GM19468 (cell line): ENCODE measurements at regions not wholly inside any gene's neighbourhood (a gene's known extent, or its start where the extent isn't known, plus 50 kb on each side); places are given as distances from the start of the nearest gene placed in this dataset.
"Not testable (repeated sequence)": the region's sequence is repeated elsewhere in the genome, so short reads cannot be mapped to it uniquely, and the experiment has no call there.

Experiments used
- ATAC-seq: cut with Tn5 transposase; IDR thresholded peaks from one replicate; pipeline ENCODE4 v1.9.1; 2021; ENCODE audit warnings: mild to moderate bottlenecking, moderate library complexity, moderate number of reproducible peaks; ENCODE audit not compliant: unreplicated experiment; ENCODE audit errors: extremely low read depth

DNA sequence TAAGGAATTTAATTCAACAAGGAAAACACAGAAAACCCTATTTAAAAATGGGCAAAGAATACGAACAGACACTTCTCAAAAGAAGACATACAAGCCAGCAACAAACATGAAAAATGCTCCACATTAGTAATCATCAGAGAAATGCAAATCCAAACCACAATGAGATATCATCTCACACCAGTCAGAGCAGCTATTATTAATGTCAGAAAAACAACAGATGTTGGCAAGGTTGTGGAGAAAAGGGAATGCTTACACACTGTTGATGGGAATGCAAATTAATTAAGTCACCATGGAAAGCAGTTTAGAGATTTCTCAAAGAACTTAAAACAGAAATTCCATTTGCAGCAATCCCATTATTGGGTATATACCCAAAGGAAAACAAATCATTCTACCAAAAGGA is 55.2 kb downstream of the GCC1 start:
- no peak for ATAC-seq

DNA sequence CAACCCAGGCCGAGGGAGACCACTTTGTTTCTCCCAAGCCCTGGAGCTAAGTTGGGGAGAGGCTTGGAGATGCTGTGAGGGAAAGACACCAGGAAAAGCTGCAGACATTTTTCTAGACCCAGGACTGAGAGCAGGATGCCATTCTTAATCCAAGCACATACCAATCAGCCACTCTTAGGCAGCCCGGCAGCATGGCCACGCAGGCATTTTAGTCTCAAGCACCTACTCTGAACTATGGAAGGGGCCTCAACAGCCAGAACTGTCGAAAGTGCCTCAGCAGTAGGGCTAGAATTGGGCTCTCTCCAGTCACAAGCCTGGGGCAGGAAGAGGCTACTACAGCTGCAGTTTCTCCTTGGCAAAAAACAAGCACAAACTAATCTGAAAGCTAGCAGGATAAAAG is 57.8 kb downstream of the GCC1 start:
- ATAC-seq = no peak

DNA sequence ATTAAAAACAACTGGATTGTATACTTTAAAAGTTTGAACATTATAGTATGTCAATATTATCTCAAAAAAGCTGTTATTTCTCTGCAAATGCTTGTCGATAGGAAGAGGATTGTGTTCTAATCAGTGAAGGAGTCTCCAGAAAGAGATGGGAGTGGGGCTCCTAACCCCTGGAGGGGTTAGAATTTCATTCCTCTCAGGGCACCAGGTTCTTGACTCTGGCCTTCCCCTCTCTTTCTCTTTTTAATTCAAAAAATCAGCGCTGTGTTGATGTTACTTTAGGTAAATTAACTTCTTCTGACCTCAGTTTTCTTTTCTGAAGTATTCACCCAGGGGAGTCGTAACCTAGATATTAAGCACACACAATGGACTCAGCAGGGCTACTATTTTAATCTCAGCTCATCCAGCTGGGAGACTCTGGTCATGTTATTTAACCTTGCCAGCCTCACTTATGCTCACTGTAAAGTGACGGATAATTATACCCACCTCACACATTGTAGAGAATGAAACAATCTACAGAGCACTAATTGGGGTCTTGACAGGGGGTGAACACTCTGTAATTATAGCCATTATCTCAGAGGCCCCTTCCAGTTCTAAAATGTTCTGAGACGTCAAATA is 59.4 kb downstream of the GCC1 start:
- ATAC-seq = no peak

DNA sequence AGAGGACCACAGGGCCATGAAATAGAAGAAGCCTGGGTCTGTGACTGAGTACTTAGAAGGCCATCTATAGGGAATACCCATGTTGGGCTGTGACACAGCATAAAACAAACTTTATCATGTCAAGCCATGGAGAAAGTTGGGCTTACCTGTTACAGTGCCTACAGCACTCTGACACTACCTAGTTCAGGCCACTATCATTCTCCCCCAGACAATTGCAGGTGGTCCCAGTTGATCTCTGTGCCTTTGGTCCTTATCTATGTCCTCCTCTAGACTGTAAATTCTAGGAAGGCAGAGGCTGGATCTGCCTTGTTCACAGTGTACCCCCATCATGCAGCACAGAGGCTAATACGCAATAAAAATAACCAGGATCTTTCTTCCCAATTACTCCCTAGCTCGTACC is 69.1 kb downstream of the GCC1 start:
- no peak for ATAC-seq

DNA sequence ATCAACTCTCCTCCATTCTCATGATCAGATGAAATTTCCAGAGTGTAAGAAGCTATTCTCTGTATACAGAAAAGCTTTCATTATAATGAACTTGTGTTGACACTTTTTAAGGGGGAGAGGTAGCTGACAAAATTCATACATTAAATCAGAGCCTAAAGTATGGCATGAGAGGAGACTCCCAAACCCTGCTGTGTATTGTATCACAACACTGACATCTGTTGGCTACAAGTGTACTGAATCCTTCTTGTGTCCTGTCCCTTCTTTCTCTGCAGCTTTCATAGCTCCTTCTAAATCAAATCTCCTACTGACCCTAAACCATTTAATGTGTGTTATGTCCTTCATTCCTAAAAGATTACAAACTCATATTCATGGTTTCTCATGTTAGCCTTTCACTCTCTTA is 70.9 kb downstream of the GCC1 start:
- ATAC-seq = no peak

DNA sequence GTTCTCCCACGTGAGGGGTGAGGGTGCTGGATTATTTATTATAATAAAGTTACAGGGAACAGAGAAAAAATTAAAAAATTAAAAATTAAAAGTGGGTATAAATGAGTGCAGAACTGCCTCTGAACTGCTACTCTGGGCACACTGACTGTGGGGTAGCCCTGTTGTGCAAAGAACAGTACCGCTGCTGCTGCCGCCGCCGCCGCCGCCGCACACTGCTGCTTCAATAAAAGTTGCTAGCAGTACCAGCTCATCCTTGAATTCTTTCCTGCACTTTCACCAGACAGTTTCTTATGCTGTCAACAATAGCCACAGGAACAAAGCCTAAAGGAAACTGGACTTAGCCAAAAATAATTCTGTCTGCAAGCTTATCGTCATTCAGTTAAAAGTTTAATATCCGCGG is 72.1 kb downstream of the GCC1 start:
- no peak for ATAC-seq

DNA sequence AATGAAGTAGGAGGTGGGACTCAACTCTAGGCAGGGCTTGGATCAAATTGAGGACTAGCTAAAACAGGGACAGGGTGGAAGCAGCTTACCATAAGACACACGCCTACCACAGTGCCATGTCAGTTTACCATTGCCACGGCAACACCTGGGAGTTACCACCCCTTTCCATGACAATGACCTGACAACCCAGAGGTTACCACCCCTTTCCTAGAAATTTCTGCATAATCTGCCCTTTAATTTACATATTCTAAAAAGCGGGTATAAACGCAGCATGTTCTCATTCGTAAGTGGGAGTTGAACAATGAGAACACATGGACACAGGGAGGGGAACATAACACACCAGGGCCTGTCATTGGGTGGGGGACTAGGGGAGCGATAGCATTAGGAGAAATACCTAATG is 72.7 kb downstream of the GCC1 start:
- no peak for ATAC-seq

DNA sequence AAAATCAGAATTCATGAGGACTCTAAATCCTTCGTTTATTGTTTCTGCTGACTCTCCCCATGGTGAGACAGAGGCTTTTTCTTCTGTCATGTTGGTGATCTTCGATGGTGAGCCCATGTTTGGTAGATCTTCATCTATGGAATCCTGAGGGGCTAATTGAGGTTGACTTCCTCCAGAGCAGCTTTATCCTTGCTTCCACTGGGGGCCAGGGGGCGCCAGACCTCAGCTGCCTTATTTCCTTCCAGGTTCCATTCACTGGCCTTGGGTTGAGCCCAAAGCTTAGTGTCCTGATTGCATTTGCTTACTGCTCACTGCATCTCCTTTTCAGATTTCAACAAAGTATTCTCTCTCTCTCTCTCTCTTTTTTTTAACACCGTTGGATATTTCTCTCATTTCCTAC is 80.7 kb downstream of the GCC1 start:
- no peak for ATAC-seq

DNA sequence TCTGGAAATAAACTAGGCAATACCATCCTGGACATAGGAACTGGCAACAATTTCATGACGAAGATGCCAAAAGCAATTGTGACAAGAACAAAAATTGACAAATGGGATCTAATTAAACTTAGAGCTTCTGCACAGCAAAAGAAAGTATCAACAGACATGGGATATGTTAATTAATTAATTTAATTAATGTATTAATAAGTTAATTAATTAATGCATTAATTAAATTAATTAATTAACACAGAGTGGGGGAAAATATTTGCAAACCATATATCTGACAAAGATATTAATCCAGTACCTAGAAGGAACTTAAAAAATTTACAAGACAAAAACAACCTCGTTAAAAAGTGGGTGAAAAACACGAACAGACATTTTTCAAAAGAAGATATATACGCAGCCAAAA is 83.6 kb downstream of the GCC1 start:
- no peak for ATAC-seq

DNA sequence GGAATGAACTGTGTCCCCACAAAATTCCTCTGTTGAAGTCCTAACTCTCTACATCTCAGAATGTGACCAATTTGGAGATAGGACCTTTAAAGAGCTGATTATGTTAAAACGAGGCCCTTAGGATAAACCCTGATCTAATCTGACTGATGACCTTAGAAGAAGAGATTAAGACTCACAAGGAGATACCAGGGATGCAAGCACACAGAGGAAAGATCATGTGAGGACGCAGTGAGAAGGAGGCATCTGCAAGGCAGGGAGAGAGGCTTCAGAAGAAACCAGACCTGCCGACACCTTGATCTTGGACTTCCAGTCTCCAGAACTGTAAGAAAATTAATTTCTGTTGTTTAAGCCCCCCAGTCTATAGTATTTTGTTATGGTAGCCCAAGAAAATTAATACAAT is 94.9 kb upstream of the ZNF800 start:
- ATAC-seq = no peak

DNA sequence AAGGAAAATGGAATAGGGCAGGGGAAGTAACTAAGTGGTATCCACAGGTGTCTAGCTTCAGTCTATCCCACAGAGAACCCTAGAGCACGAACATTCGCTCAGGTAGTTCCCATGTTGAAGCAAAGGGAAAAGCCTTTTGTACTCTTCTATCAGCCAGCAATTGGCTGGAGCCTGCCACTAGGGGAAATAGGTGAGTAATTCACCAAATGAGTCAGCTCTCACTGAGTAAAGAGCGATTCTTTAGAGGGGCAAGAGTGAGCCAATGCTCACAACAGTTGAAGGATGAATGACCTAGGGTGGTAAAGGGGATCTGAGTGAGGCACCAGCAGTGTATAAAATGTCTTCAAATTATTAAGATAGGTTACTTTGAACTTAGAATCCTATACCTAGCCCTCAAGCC is 94.1 kb upstream of the ZNF800 start:
- ATAC-seq = no peak

DNA sequence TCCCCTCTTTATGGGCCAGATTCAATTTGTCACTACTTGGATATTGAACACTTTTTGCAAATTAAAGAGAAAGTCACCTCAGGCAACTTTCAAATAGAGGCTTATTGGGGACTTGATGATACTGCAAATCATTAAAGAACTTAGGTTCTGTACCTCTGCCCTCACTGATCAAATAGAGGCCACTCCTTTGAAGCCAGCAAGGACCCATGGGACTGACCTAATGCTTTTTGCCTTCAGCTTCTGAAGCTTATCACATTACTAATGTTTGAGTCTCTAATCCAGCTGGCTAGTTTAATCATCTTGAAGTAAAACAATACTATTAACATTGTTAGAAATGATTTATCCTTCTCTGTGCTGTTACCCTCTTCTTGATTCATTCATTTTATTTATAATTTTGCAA is 93.0 kb upstream of the ZNF800 start:
- no peak for ATAC-seq

DNA sequence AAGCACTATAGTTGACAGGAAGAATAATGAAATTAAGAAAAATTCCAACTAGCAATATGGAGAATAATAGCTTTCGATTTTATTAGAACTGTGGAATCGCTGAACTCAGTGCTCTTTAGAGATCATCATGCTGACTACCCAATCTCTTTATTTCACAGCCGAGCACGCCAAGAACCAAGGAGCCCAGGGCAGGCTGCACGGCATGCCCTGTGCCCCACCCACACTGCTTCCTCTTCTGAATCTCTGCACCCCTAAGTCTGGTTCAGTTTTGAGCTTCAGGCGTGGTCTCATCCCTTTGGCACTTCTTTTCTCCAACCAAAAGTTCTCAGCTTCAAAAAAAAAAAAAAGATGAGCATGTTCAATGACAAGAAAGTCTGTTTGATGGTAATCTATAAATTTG is 92.4 kb upstream of the ZNF800 start:
- no peak for ATAC-seq

DNA sequence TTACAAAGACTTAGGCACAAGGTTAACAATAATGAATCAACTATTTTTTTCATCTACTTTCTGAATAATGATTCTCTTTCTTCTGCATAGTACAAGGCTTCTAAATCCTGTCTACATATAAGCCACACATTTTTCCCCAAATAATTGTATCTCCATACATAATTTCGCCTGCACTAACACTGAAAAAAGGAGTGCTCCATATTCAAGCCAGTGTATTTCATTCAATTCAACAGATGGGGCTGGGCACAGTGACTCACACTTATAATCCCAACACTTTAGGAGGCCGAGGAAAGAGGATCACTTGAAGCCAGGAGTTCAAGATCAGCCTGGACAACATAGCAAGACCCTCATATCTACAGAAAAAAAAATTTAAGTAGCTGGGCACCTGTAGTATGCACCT is 86.0 kb upstream of the ZNF800 start:
- ATAC-seq = no peak

DNA sequence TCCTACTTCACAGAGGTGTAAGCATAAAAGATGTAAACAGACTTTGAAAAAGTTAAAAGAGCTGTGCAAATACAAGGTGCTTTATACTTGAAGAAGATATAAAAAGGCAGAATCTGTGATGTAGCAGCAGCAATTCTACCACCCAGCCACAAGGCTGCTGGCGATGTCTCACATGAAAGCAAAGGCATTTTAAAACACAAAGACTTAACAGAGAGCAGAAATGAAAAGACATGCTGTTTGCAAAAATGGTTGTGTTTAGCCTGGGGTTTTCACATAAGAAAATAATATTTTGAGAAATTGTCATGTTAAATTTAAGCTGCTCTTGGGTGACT is 85.5 kb upstream of the ZNF800 start:
- ATAC-seq = no peak

DNA sequence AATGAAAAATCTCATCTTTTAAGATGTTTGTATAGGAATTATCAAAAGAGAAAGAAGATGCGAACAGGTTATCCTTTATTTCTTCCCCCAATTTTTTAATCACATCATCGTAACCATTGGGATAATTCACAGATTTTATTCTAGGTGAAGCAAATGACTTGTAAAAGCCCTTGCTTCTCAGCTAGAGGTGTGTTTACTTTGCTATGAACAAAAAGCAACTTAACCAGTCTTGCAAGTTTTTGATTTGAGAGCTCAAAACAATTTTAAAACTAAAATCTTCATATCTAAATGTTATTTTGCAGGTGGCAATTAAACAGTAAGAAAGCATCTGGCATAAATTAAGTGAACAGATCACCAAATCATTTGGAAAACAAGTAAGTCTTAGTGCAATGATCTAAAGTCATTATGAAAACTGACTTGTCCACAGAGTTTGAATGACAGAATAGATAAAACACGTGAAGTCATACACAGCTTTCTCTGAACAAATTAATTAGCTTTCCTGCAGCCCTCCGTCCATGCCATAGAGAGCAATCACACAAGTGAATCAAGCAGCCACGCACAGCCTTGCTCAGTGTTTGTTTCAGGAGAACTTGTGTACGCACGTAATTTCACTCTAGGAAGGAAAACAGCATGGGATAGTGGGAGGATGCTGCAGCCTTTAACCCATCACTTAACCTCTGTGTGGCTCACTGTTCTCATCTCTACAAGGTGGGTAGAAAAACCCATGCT is 85.0 kb upstream of the ZNF800 start:
- ATAC-seq = no peak

DNA sequence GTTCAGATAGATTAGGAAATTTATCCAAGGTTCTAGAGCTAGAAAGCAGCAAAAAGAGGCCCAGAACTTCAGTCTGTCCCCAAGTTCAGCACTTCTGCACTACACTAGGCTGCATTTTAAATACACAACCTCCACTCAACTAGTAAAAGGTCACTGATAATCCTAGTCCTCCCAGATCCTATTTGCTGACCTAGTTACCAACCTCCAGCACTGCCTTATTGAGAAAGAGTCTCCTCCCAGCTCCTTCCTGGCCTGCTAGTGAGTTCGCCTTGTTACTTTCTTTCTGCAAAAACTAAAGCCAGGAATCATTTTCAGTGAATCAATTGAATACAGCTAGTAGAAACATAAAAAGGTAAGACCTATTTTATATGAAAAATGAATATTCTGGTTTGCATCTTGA is 84.1 kb upstream of the ZNF800 start:
- ATAC-seq = no peak

DNA sequence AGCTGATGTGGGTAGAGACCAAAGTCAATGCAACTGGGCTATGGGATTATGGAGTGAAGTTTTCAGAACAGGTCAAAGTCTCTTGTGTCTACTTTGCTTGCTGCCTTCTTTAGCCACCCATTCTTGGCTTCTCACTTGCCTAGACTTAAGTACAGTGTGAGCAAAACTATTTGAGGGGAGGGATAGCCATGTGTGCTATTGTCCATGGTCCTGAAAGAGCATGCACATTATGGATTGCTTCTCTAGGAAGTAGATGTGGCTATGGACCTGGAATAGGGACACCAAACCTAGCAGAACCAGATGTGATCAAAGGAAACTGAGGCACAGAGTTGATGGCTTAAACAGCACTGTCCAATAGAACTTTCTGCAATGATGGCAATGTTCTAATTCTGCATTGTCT is 81.9 kb upstream of the ZNF800 start:
- ATAC-seq = no peak

DNA sequence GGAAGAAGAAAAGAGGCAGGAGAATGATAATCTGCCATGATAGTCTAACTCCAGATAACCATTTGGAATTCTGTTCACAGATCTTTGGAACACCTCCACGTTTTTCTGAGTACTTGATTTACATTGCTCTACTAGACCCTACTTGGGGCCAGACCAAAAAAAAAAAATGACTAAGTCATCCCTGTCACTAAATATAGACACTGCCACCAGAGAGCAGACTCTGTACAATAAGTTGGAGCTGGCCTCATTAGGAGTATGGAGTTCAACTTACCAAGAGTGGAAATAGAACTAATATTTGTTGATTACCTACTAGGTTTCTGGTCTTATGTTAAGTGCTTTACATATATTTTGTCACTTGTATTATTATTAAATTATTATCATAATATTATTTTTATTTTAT is 80.9 kb upstream of the ZNF800 start:
- no peak for ATAC-seq

DNA sequence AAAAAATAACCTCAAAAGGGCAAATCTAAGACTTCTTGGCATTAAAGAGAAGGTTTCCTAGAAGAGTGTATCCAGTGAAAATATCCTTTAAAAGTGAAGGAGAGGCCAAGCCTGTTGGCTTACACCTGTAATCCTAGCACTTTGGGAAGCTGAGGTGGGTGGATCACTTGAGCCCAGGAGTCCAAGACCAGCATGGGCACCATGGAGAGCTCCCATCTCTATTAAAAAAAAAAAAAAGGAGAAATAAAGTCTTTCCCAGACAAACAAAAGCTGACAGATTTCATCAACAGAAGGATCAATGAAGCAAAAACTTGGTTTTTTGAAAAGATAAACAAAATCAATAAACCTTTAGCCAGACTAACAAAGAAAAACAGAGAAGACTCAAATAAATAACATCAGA is 67.6 kb upstream of the ZNF800 start:
- no peak for ATAC-seq

DNA sequence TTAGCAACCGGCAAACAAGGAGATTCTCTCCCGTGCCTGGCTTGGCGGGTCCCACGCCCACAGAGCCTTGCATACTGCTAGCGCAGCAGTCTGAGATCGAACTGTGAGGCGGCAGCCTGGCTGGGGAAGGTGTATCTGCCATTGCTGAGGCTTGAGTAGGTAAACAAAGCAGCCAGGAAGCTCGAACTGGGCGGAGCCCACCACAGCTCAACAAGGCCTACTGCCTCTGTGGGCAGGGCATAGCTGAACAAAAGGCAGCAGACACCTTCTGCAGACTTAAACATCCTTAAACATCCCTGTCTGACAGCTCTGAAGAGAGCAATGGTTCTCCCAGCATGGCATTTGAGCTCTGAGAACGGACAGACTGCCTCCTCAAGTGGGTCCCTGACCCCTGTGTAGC is 58.8 kb upstream of the ZNF800 start:
- not testable (repeated sequence) for ATAC-seq

DNA sequence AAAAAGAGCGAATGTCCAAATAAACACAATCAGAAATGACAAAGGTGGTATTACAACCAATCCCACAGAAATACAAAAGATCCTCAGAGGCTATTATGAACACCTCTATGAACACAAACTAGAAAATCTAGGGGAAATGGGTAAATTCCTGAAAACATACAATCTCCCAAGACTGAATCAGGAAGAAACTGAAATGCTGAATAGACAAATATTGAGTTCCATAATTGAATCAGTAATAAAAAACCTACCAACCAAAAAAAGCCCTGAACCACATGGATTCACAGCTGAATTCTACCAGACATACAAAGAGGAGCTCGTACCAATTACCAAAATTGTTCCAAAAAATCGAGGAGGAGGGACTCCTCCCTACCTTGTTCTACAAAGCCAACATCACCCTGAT is 56.1 kb upstream of the ZNF800 start:
- no peak for ATAC-seq
